HEK293 (cell line): ENCODE measurements at regions not wholly inside any gene's neighbourhood (a gene's known extent, or its start where the extent isn't known, plus 50 kb on each side); places are given as distances from the start of the nearest gene placed in this dataset.

Experiments used
- PBX3 ChIP-seq: sonication (generic); formaldehyde crosslinking; IDR thresholded peaks from 2 replicates; pipeline ENCODE4 v1.8.1; 2022; ENCODE audit warnings: mild to moderate bottlenecking, moderate library complexity, missing genetic modification reagents
- REST ChIP-seq: fragments of 450-650 bp; formaldehyde crosslinking; IDR thresholded peaks from 2 replicates; pipeline ENCODE4 v1.5.1; 2016; ENCODE audit warnings: missing biosample characterization, missing genetic modification characterization
- TSHZ1 ChIP-seq: fragments of 450-650 bp; formaldehyde crosslinking; IDR thresholded peaks from 2 replicates; pipeline ENCODE4 v1.5.1; 2016; ENCODE audit warnings: missing biosample characterization, missing genetic modification characterization, borderline replicate concordance
- ZNF24 ChIP-seq: fragments of 450-650 bp; formaldehyde crosslinking; IDR thresholded peaks from 2 replicates; pipeline ENCODE4 v1.5.1; 2016; ENCODE audit warnings: missing biosample characterization, missing genetic modification characterization
- ZNF292 ChIP-seq: fragments of 450-650 bp; formaldehyde crosslinking; IDR thresholded peaks from 2 replicates; pipeline ENCODE4 v1.5.1; 2016; ENCODE audit warnings: low read depth, missing biosample characterization, missing genetic modification characterization, borderline replicate concordance
- TF ChIP-seq, protein P1 (sequence below): fragments of 450-650 bp; formaldehyde crosslinking; IDR thresholded peaks from 2 replicates; pipeline ENCODE4 v1.5.1; 2016; ENCODE audit warnings: missing biosample characterization, missing genetic modification characterization
- TF ChIP-seq, protein P2 (sequence below): fragments of 450-650 bp; formaldehyde crosslinking; IDR thresholded peaks from 2 replicates; pipeline ENCODE4 v1.5.1; 2016; ENCODE audit warnings: missing biosample characterization, missing genetic modification characterization
- TF ChIP-seq, protein P3 (sequence below): fragments of 450-650 bp; formaldehyde crosslinking; conservative IDR thresholded peaks from 2 replicates; pipeline ENCODE4 v1.5.1; 2016; ENCODE audit warnings: low read depth, missing biosample characterization, missing genetic modification characterization

DNA sequence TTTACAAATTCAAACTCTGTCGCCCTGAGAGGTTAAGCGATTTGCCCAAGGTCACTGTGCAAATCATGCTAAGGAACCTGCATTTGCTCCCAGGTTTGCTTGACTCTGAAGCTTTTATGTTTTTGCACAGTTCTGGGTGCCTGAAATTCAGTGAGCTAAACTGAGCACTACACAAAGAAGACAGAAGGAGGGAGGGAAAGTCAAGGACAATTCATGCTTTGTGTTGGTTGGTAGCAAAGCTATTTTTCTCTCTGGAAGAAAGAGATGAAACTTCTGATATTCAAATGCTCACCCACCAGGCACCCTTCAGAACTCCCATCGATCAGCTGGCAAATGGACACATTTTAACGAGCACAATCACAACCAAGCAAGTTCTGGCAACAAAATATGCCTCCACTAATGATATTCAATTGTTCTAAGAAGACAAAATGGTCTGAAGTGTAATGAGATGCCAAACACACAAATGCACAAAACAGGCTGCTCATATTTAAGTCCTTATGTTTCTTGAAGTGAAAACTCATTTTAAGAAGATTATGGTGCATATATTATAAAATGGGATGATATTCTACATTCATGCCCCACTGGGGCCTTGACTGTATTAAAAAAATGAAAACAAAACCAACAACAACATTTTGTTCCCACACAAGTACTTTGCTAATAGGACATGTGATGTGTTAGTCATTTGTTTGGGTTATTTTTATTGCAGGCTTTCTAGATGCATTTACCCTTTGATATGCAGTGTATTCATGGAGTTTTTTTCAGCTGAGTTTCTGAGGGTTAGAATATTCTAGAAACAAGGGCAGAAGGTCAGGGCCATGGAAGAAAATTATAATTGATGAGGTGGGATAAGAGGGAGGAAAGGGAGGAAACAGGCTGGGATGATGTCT is 445.6 kb upstream of the CELF4 start:
- TF ChIP-seq, protein P1, sequence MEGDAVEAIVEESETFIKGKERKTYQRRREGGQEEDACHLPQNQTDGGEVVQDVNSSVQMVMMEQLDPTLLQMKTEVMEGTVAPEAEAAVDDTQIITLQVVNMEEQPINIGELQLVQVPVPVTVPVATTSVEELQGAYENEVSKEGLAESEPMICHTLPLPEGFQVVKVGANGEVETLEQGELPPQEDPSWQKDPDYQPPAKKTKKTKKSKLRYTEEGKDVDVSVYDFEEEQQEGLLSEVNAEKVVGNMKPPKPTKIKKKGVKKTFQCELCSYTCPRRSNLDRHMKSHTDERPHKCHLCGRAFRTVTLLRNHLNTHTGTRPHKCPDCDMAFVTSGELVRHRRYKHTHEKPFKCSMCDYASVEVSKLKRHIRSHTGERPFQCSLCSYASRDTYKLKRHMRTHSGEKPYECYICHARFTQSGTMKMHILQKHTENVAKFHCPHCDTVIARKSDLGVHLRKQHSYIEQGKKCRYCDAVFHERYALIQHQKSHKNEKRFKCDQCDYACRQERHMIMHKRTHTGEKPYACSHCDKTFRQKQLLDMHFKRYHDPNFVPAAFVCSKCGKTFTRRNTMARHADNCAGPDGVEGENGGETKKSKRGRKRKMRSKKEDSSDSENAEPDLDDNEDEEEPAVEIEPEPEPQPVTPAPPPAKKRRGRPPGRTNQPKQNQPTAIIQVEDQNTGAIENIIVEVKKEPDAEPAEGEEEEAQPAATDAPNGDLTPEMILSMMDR (tag by site-specific recombination), result no peak
- TF ChIP-seq REST (tag by site-specific recombination) (no peak), ZNF24 (no peak), ZNF292 (tag by site-specific recombination) (no peak), PBX3 (CRISPR knock-in tag) (no peak), TSHZ1 (tag by site-specific recombination) (no peak)
- TF ChIP-seq, protein P2, sequence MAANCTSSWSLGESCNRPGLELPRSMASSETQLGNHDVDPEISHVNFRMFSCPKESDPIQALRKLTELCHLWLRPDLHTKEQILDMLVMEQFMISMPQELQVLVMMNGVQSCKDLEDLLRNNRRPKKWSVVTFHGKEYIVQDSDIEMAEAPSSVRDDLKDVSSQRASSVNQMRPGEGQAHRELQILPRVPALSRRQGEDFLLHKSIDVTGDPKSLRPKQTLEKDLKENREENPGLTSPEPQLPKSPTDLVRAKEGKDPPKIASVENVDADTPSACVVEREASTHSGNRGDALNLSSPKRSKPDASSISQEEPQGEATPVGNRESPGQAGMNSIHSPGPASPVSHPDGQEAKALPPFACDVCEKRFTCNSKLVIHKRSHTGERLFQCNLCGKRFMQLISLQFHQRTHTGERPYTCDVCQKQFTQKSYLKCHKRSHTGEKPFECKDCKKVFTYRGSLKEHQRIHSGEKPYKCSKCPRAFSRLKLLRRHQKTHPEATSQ (tag by site-specific recombination), result no peak
- TF ChIP-seq, protein P3, sequence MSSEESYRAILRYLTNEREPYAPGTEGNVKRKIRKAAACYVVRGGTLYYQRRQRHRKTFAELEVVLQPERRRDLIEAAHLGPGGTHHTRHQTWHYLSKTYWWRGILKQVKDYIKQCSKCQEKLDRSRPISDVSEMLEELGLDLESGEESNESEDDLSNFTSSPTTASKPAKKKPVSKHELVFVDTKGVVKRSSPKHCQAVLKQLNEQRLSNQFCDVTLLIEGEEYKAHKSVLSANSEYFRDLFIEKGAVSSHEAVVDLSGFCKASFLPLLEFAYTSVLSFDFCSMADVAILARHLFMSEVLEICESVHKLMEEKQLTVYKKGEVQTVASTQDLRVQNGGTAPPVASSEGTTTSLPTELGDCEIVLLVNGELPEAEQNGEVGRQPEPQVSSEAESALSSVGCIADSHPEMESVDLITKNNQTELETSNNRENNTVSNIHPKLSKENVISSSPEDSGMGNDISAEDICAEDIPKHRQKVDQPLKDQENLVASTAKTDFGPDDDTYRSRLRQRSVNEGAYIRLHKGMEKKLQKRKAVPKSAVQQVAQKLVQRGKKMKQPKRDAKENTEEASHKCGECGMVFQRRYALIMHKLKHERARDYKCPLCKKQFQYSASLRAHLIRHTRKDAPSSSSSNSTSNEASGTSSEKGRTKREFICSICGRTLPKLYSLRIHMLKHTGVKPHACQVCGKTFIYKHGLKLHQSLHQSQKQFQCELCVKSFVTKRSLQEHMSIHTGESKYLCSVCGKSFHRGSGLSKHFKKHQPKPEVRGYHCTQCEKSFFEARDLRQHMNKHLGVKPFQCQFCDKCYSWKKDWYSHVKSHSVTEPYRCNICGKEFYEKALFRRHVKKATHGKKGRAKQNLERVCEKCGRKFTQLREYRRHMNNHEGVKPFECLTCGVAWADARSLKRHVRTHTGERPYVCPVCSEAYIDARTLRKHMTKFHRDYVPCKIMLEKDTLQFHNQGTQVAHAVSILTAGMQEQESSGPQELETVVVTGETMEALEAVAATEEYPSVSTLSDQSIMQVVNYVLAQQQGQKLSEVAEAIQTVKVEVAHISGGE, result no peak
